ENCODE measurements at regions not wholly inside any gene's neighbourhood (a gene's known extent, or its start where the extent isn't known, plus 50 kb on each side); places are given as distances from the start of the nearest gene placed in this dataset.

GRCh38 chr1:208641579-208642280 is 397.5 kb upstream of the PLXNA2 start:
- DNase-seq (no peak), ATAC-seq (ENCODE audit: low read depth) (no peak)
- POLR2A ChIA-PET, result no interaction called here
- no peak overlapping the region for H3K27ac Mint-ChIP-seq
- H3K4me3 Mint-ChIP-seq, result no peak overlapping the region
- H3K9me3 Mint-ChIP-seq, result no peaks in the 10 kb centered on the region
- no peaks in the 10 kb centered on the region for H3K36me3 Mint-ChIP-seq
- no peaks in the 10 kb centered on the region for H3K4me1 Mint-ChIP-seq
- H3K27me3 Mint-ChIP-seq, result no peaks in the 10 kb centered on the region

DNA sequence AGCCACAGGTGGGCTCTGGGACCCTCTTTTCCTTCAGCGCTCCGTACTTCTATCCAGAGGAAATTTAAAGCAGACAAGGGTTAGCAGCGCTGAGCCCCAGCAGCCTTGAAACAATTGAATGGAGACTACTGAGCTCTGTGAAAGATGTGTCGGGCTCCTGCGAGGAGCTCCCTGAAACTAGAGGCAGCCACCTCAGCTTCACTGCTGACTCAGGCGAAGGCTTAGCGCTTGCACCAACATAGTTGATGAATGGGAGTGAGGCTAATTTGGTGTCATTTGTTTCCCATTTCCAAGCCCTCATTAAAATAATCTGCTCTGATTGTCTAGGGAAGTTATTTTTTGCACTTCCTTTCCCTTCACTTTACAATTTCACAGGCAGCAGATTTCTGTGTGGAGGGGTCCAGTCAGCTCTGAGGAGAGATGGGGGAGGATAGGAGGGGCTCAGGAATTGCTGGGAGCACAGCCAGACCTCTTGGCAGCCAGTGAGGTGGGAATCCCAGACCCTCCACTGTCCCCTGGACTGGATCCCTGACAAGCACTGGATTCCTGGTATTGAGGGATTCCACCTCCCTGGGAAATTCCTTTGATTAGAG is 398.9 kb upstream of the PLXNA2 start:
- no peaks in the 10 kb centered on the region for H3K9me3 Mint-ChIP-seq
- peaks cover 3% of the 10 kb centered on the region for H3K27me3 Mint-ChIP-seq
- H3K36me3 Mint-ChIP-seq, result no peaks in the 10 kb centered on the region
- DNase-seq (no peak), ATAC-seq (ENCODE audit: low read depth) (no peak)
- POLR2A ChIA-PET, result no interaction called here
- no peak overlapping the region for H3K4me3 Mint-ChIP-seq
- H3K27ac Mint-ChIP-seq, result no peak overlapping the region
- H3K4me1 Mint-ChIP-seq, result no peaks in the 10 kb centered on the region

DNA sequence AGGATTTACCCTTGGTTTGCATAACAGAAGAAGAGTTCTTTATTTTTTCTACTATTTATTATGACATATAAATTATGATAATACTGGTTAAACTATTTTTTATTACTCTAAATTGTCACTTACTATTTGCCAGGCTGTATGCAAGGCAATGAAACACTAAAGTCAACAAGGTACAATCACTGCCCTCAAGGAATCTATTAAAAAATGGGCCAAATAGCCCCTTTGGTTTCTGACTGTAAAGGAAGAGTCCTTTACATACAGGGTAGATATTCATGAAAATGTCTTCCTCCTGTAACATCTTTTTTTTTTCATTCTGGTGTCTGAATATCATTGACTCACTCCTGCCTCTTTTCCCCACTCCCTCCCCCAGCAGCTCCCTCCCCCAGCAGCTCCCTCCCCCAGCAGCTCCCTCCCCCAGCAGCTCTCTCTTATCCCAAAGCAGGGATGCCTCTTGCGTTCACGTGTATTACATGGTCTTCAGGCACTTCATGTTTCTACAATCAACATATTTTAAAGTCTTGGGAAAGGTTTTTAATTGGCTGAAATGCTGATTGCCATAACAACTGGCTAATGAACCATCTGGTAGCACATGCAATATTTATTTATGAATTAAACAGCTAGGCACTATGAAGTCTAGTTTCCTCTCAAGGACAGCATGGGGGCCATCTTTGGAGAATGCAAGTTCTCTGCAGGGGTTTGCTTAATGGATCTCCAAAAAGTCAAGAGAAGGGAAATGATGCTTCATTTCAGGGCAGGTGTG is 400.4 kb upstream of the PLXNA2 start:
- peaks cover 5% of the 10 kb centered on the region for H3K27me3 Mint-ChIP-seq
- POLR2A ChIA-PET, result no interaction called here
- H3K4me3 Mint-ChIP-seq, result no peak overlapping the region
- no peaks in the 10 kb centered on the region for H3K36me3 Mint-ChIP-seq
- ATAC-seq (ENCODE audit: low read depth), result no peak
- no peaks in the 10 kb centered on the region for H3K9me3 Mint-ChIP-seq
- no peak for DNase-seq
- H3K27ac Mint-ChIP-seq, result no peak overlapping the region
- H3K4me1 Mint-ChIP-seq, result no peaks in the 10 kb centered on the region

DNA sequence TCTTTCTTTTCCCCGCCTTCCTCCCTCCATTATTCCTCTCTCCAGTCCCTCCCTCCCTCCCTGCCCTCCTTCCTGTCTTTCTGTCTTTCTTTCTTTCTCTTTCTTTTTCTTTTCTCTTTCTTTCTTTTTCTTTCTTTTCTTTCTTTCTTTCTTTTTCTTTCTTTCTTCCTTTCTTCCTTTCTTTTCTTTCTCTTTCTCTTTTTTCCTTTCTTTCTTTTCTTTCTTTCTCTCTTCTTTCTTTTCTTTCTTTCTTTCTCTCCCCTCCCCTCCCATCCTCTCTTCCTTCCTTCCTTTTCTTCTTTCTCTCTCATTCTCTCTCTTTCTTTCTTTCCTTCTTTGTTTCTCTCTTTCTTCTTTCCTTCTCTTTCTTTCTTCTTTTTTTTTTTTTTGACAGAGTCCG is 402.2 kb upstream of the PLXNA2 start:
- no peaks in the 10 kb centered on the region for H3K36me3 Mint-ChIP-seq
- no peak overlapping the region for H3K4me3 Mint-ChIP-seq
- no peaks in the 10 kb centered on the region for H3K9me3 Mint-ChIP-seq
- H3K4me1 Mint-ChIP-seq, result no peaks in the 10 kb centered on the region
- no peak for ATAC-seq (ENCODE audit: low read depth)
- no peak for DNase-seq
- H3K27me3 Mint-ChIP-seq, result peaks cover 5% of the 10 kb centered on the region
- POLR2A ChIA-PET, result no interaction called here
- no peak overlapping the region for H3K27ac Mint-ChIP-seq

DNA sequence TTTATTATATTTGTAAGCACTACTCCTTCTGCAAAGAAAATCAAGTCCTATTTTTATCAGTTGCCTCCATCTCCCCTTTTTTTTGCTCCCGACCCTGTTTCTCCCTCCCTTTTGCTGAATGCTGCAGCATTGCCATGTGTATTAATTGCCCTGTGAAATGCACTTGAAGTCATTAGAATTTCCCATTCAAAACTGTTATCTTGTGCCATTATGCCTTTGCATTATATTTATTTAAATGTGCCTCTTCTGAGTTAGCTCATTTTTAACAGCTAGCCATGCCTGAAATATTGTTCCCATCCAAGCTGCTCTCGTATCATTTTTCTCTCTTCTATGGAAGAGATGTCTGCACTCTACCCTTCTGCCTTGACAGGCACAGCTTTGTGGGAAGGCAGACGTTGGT is 404.0 kb upstream of the PLXNA2 start:
- Mint-ChIP-seq H3K4me3 (no peak overlapping the region), H3K27ac (no peak overlapping the region), H3K4me1 (no peaks in the 10 kb centered on the region), H3K36me3 (no peaks in the 10 kb centered on the region), H3K27me3 (peaks cover 12% of the 10 kb centered on the region), H3K9me3 (no peaks in the 10 kb centered on the region)
- POLR2A ChIA-PET, result no interaction called here
- ATAC-seq (ENCODE audit: low read depth) (no peak), DNase-seq (no peak)

DNA sequence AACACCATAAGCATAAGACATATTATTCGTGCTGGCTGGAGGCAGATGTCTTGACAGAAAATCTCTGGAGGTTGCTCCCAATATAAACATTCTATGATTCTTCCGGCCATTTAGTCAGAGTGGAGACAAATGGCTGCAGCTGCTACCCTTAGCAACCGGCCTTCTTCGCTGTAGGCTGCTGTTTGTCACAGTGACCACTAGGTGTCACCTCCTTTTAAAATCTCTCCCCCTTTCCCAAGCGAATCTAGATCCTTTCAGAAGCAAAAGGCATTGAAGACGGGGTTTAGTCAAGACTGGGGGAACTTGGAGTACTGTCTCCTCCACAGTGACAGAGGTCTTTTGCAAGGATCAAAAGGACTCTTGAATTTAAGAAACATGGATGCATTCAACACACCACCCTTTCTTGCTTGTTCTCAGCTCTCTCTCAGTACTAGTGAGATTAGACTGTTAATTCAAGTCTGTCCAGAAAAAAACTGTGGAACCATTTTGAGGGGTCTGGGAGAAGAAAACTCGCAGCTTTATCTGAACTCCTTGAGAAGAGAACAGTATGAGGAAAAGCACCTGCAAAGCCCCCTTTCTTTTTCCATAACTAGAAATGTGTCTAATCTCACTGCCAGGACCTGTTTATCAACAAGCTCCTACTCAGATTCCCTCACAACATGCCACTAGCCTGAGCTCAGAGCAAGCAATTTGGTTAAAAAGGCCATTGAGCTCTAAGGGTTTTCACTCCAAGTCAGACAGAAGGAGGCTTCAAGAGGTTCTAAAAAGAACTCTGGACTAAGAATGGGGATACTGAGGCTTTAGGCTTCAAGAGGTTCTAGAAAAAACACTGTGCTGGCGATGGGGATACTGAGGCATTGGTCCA is 408.3 kb upstream of the PLXNA2 start:
- H3K27me3 Mint-ChIP-seq, result peaks cover 16% of the 10 kb centered on the region
- POLR2A ChIA-PET, result no interaction called here

GRCh38 chr1:208653426-208653825 is 409.2 kb upstream of the PLXNA2 start:
- Mint-ChIP-seq H3K27me3 (peaks cover 16% of the 10 kb centered on the region), H3K9me3 (no peaks in the 10 kb centered on the region), H3K4me1 (no peaks in the 10 kb centered on the region), H3K36me3 (no peaks in the 10 kb centered on the region), H3K27ac (no peak overlapping the region), H3K4me3 (no peak overlapping the region)
- no peak for ATAC-seq (ENCODE audit: low read depth)
- POLR2A ChIA-PET, result no interaction called here
- DNase-seq, result no peak

More for the DNA sequence above, 408.3 kb upstream of the PLXNA2 start:
- no peaks in the 10 kb centered on the region for H3K4me1 Mint-ChIP-seq
- ATAC-seq (ENCODE audit: low read depth) (no peak), DNase-seq (no peak)
- no peak overlapping the region for H3K4me3 Mint-ChIP-seq
- H3K27ac Mint-ChIP-seq, result no peak overlapping the region
- no peaks in the 10 kb centered on the region for H3K9me3 Mint-ChIP-seq
- H3K36me3 Mint-ChIP-seq, result no peaks in the 10 kb centered on the region

- Mint-ChIP-seq H3K36me3 (no peaks in the 10 kb centered on the region), H3K4me1 (no peaks in the 10 kb centered on the region), H3K27me3 (peaks cover 14% of the 10 kb centered on the region), H3K9me3 (no peaks in the 10 kb centered on the region), H3K4me3 (no peak overlapping the region), H3K27ac (no peak overlapping the region)
- DNase-seq (no peak), ATAC-seq (ENCODE audit: low read depth) (no peak)
- POLR2A ChIA-PET, result no interaction called here
These were observed 410.1 kb upstream of the PLXNA2 start for GRCh38 chr1:208654241-208654640.

- Mint-ChIP-seq H3K27me3 (no peaks in the 10 kb centered on the region), H3K27ac (no peak overlapping the region), H3K4me3 (no peak overlapping the region), H3K9me3 (no peaks in the 10 kb centered on the region), H3K4me1 (no peaks in the 10 kb centered on the region), H3K36me3 (no peaks in the 10 kb centered on the region)
- POLR2A ChIA-PET, result no interaction called here
- no peak for DNase-seq
- no peak for ATAC-seq (ENCODE audit: low read depth)
These were observed 421.8 kb upstream of the PLXNA2 start for GRCh38 chr1:208665936-208666335.

GRCh38 chr1:208668991-208669390 is 424.8 kb upstream of the PLXNA2 start:
- Mint-ChIP-seq H3K4me3 (no peak overlapping the region), H3K36me3 (no peaks in the 10 kb centered on the region), H3K27me3 (peaks cover under 1% of the 10 kb centered on the region), H3K27ac (no peak overlapping the region), H3K9me3 (no peaks in the 10 kb centered on the region), H3K4me1 (no peaks in the 10 kb centered on the region)
- POLR2A ChIA-PET, result no interaction called here
- no peak for ATAC-seq (ENCODE audit: low read depth)
- no peak for DNase-seq

GRCh38 chr1:208670778-208671177 is 426.6 kb upstream of the PLXNA2 start:
- no peaks in the 10 kb centered on the region for H3K4me1 Mint-ChIP-seq
- peaks cover 4% of the 10 kb centered on the region for H3K27me3 Mint-ChIP-seq
- no peak for DNase-seq
- no peak overlapping the region for H3K27ac Mint-ChIP-seq
- POLR2A ChIA-PET, result no interaction called here
- no peaks in the 10 kb centered on the region for H3K36me3 Mint-ChIP-seq
- ATAC-seq (ENCODE audit: low read depth), result no peak
- H3K4me3 Mint-ChIP-seq, result no peak overlapping the region
- H3K9me3 Mint-ChIP-seq, result no peaks in the 10 kb centered on the region

DNA sequence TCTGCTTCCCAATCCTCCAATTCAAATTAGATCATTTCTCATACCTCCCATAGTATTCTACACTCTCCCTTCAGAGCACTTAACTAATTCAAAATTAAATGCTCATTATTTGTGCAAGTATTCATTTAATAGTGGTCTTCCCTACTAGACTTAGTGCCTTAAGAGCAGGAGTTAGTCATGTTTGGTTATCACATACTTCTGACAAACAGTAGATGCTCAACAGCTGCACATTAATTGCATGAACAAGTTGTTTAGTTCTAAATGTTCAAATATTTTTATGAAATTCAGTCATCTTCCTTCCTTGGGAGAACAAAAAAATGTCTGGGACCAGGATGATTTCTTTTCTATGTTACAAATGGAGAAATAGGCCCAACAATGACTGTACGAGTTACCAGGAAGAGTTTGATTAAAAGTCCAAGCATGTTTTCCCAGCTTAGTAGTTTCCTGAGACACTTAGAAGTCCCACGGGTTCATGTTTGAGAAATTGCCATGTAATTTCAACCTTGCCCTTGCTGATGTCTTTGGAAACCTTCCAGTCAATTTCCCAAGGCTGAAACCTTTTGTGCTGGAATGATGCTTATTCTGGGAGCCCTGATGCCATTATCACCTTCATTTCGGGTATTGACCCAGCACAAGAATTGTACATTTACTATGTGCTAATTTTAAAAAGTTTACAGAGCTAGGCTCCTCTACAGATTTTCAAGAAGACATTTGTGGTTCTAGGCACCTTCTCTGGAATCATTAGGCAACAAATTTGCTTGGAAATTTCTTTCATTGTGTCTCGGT is 437.9 kb upstream of the PLXNA2 start:
- H3K4me3 Mint-ChIP-seq, result no peak overlapping the region
- no peaks in the 10 kb centered on the region for H3K9me3 Mint-ChIP-seq
- no peaks in the 10 kb centered on the region for H3K36me3 Mint-ChIP-seq
- peaks cover 2% of the 10 kb centered on the region for H3K27me3 Mint-ChIP-seq
- DNase-seq (no peak), ATAC-seq (ENCODE audit: low read depth) (no peak)
- no peak overlapping the region for H3K27ac Mint-ChIP-seq
- POLR2A ChIA-PET, result no interaction called here
- no peaks in the 10 kb centered on the region for H3K4me1 Mint-ChIP-seq

- peaks cover 2% of the 10 kb centered on the region for H3K27me3 Mint-ChIP-seq
- no peak overlapping the region for H3K4me3 Mint-ChIP-seq
- no peak for ATAC-seq (ENCODE audit: low read depth)
- POLR2A ChIA-PET, result no interaction called here
- no peak for DNase-seq
- no peaks in the 10 kb centered on the region for H3K9me3 Mint-ChIP-seq
- H3K36me3 Mint-ChIP-seq, result no peaks in the 10 kb centered on the region
- H3K27ac Mint-ChIP-seq, result no peak overlapping the region
- H3K4me1 Mint-ChIP-seq, result no peaks in the 10 kb centered on the region
These were observed 438.5 kb upstream of the PLXNA2 start for GRCh38 chr1:208682664-208683013.

All from activated naive CD8-positive, alpha-beta T cell treated with anti-CD3 and anti-CD28 coated beads, Interleukin-2, amount 10 ng/mL, durations not matched to agents 7 days and 5 days (primary cell).